ENCODE measurements at regions not wholly inside any gene's neighbourhood (a gene's known extent, or its start where the extent isn't known, plus 50 kb on each side); places are given as distances from the start of the nearest gene placed in this dataset.

- in situ Hi-C loops (cut with HindIII; ENCODE audit: low pct_ligation_motif_present, low sequenced_read_pairs), result no loop called here
- no peak for TF ChIP-seq CTCF (IDR thresholded peaks at IDR 0.05; ENCODE audit: low read depth, low read length, missing control alignments)
- Histone ChIP-seq H3K27me3 (replicated peaks) (no peaks in the 10 kb centered on the region), H3K36me3 (replicated peaks) (no peaks in the 10 kb centered on the region), H3K4me3 (ENCODE audit: low read depth, low read length) (no peak overlapping the region), H3K27ac (peak overlapping the region; percentile 48)
- DNase-seq, result peak; percentile 29
These were observed 140.1 kb upstream of the NR3C1 start for GRCh38 chr5:143543358-143544255.

GRCh38 chr5:143542798-143543144 is 139.3 kb upstream of the NR3C1 start:
- Histone ChIP-seq H3K27me3 (replicated peaks) (no peaks in the 10 kb centered on the region), H3K4me3 (ENCODE audit: low read depth, low read length) (no peak overlapping the region), H3K36me3 (replicated peaks) (no peaks in the 10 kb centered on the region), H3K27ac (peak overlapping the region; percentile 28)
- TF ChIP-seq CTCF (IDR thresholded peaks at IDR 0.05; ENCODE audit: low read depth, low read length, missing control alignments), result no peak
- DNase-seq, result no peak
- in situ Hi-C loops (cut with HindIII; ENCODE audit: low pct_ligation_motif_present, low sequenced_read_pairs), result no loop called here

- H3K27ac ChIP-seq, result no peak overlapping the region
- in situ Hi-C loops (cut with HindIII; ENCODE audit: low pct_ligation_motif_present, low sequenced_read_pairs), result no loop called here
- H3K27me3 ChIP-seq (replicated peaks), result no peaks in the 10 kb centered on the region
These were observed 138.7 kb upstream of the NR3C1 start for GRCh38 chr5:143541943-143542797.

GRCh38 chr5:143539742-143540141 is 136.3 kb upstream of the NR3C1 start:
- no peaks in the 10 kb centered on the region for H3K36me3 ChIP-seq (replicated peaks)
- H3K27me3 ChIP-seq (replicated peaks), result no peaks in the 10 kb centered on the region
- no peak overlapping the region for H3K27ac ChIP-seq
- no peak for DNase-seq
- TF ChIP-seq CTCF (IDR thresholded peaks at IDR 0.05; ENCODE audit: low read depth, low read length, missing control alignments), result no peak
- H3K4me3 ChIP-seq (ENCODE audit: low read depth, low read length), result no peak overlapping the region
- in situ Hi-C loops (cut with HindIII; ENCODE audit: low pct_ligation_motif_present, low sequenced_read_pairs), result no loop called here

More at GRCh38 chr5:143541943-143542797, 138.7 kb upstream of the NR3C1 start:
- no peaks in the 10 kb centered on the region for H3K36me3 ChIP-seq (replicated peaks)
- no peak for TF ChIP-seq CTCF (IDR thresholded peaks at IDR 0.05; ENCODE audit: low read depth, low read length, missing control alignments)
- no peak overlapping the region for H3K4me3 ChIP-seq (ENCODE audit: low read depth, low read length)
- DNase-seq, result peak; percentile 20

- Histone ChIP-seq H3K4me3 (ENCODE audit: low read depth, low read length) (no peak overlapping the region), H3K36me3 (replicated peaks) (no peaks in the 10 kb centered on the region), H3K27me3 (replicated peaks) (no peaks in the 10 kb centered on the region), H3K27ac (peak overlapping the region; percentile 62)
- no peak for TF ChIP-seq CTCF (IDR thresholded peaks at IDR 0.05; ENCODE audit: low read depth, low read length, missing control alignments)
- in situ Hi-C loops (cut with HindIII; ENCODE audit: low pct_ligation_motif_present, low sequenced_read_pairs), result no loop called here
- no peak for DNase-seq
These were observed 133.6 kb upstream of the NR3C1 start for GRCh38 chr5:143537056-143537455.

All from brain microvascular endothelial cell (primary cell).